Fibroblast of skin of abdomen (primary cell): ENCODE measurements at regions not wholly inside any gene's neighbourhood (a gene's known extent, or its start where the extent isn't known, plus 50 kb on each side); places are given as distances from the start of the nearest gene placed in this dataset.
"Not testable (repeated sequence)": the region's sequence is repeated elsewhere in the genome, so short reads cannot be mapped to it uniquely, and the experiment has no call there.

Experiments used
- DNase-seq: peaks from one replicate; pipeline ENCODE4 v3.0.0-alpha.2; 2013

DNA sequence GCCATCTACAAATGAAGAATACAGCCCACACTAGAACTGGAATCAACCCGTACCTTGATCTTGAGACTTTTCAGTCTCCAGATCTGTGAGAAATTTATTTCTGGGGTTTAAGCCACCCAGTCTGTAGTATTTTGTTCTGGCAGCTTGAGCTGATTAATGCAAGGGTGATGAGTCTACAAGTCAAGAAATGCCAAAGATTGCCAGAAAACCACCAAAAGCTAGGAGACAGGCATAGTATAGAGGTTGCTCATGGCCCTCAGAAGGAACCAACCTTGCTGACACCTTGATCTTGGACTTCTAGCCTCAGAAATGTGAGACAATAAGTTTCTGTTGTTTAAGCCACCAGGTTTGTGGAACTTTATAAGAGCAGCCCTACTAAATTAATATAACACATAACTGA, 428.2 kb upstream of the KLF12 start:
- DNase-seq = peak; percentile 82

DNA sequence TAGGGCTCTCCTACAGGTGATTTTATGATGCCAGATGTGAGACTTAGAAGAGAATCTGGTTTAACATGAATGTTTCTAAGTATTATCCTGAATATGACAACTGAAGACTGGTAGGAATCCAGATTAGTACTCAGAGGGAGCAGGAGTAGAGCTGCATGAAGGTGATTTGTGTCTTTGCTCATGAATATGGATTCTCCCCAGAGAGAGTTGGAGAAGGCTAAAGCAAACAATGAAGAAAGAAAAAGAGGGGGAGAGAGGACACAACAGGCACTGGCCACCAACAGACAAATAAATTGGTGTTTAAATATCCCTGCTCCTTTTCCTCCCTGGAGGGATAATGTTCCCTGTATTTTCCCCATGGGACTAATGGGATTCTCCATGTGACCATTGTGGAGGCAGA, 427.0 kb upstream of the KLF12 start:
- DNase-seq = no peak

DNA sequence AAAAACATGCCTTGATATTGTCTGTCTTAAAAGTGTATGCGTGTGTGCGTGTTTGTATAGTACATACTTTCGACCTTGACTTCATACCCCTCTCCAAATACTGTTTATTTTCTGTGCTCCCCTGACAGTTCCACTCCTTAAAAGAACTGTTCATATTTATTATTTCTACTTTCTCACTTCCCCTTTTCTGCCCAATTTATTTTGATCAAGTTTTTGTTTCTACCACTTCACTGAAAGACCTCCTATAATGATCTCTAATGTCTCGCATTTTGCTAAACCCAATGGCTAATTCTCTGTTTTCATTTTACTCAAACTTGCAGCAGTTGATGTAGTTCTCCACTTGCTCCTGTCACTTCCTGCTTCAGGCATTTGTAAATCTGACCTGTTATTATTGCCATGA, 426.1 kb upstream of the KLF12 start:
- no peak for DNase-seq

- no peak for DNase-seq
These were observed 423.7 kb upstream of the KLF12 start for GRCh38 chr13:74557870-74558269.

GRCh38 chr13:74555651-74556420, 421.6 kb upstream of the KLF12 start:
- DNase-seq = peak; percentile 28

DNA sequence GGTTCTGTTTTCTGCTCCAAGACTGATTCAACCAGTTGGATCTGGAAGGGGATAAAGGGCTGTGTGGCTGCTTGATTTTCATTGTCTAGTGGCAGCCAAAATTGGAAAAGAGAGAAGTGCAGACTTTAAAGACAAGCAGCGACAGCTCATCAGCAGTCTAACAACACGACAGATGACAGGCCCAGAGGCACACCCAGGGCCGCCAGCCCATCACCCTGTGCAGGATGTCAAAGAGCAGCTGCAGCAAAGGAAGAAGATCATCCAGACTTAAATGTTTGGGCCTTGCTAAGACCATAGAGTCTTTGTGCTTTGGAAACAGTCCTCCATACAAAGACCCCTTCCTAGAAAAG, 421.0 kb upstream of the KLF12 start:
- no peak for DNase-seq

GRCh38 chr13:74554569-74555275, 420.5 kb upstream of the KLF12 start:
- DNase-seq = no peak

- DNase-seq = peak; percentile 44
These were observed 415.8 kb upstream of the KLF12 start for GRCh38 chr13:74550039-74550438.

- DNase-seq = not testable (repeated sequence)
These were observed 402.4 kb upstream of the KLF12 start for GRCh38 chr13:74536649-74537048.

GRCh38 chr13:74533226-74533625, 399.0 kb upstream of the KLF12 start:
- no peak for DNase-seq

DNA sequence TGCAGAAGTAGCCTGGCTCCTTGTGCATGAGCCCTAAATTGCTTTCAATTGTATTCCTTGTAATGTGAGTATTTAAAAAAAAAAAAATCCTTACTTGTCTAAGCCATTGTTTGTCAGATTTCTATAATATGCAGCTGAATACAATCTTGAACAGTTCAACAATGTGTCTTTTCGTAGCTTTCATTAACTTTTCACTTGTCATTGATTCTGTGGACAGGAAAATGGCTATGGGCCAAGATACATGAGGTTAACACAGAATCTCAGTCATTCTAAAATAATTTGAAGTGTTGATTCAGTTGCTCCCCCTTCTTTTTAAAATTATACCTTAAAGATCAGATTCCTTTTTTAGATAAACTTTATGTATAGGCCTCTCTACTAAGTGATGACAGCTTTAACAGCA, 395.8 kb upstream of the KLF12 start:
- peak; percentile 79 for DNase-seq

DNA sequence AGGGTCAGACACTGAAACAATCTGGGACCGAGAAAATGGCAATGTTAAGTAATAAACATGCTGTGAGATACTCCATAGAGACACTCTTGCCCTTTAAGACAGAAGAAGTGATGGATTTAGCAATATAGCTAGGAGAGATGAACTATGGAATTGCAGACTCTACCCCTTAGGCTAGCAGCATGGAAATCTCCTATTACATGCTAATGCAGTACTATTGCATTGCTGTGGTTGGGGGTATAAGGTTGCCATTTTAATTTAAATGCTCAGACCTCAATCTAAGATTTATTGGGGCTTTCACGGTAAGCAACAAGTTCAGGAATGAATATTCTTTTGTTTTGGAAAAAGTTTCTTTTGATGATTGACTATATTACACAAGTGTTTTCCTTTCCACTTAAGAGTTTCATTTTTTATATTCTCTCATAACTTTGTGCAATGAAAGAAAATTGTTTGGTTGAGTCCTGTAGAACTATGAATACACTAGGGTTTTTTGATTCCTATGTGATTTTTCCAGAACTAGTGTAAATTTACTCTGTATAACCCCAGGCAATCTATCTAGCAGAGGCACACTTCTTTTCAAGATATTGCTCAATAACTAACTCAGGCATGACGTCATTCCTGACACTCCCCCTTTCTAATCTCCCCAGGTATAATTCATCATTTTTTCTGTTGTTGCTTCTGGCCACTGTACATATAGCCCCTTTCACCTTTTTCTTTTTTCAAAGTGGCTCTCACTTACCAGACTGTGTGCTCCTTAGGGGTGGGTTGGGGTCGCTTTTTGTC, 394.7 kb upstream of the KLF12 start:
- DNase-seq = no peak

GRCh38 chr13:74523057-74523456, 388.9 kb upstream of the KLF12 start:
- no peak for DNase-seq

DNA sequence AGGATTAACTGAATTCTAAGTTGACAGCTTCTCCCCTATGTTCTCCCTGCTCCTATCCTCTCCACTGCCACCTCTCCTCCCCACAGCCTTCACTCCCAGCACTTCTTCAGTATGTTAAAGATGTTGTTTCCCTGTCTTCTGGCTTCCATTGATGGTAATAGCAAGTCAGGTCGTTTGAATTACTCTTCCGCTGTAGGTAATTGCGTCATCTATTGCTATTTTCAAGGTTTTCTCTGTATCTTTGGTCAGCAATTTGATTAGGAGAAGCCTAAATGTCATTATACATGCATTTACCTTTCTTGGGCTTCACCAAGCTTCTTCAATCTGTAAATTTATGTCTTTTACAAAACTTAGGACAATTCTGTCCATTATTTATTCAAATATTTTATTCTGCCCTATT, 377.3 kb upstream of the KLF12 start:
- no peak for DNase-seq

DNA sequence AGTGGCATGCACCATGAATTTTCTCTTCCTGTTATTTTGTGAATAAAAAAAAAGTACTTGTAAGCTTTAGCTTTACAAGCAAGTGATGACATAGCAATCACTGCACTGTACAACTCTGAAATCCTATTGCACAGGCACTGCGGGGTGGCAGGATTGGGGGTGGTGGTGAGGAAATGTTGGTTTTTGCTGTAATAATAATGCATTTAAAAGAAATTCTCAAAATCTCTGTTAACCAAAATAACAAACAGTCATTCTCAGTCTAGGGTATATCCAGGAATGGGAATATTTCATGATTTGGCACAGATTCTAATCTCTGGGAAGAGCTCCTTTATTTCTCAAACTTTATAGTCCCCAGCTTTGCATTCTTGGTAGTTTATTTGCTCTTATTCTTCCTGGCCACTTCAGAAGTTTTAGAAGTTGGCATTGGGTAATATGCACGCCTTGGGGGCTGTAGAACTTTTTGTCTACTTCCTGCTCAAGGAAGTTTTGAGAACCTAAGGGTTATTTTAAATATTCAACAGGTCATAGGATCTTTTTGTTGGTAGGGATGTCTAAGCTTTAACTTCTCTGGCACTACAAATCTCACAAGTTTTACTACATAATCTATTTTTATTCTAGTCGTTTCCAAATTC, 353.0 kb upstream of the KLF12 start:
- no peak for DNase-seq

DNA sequence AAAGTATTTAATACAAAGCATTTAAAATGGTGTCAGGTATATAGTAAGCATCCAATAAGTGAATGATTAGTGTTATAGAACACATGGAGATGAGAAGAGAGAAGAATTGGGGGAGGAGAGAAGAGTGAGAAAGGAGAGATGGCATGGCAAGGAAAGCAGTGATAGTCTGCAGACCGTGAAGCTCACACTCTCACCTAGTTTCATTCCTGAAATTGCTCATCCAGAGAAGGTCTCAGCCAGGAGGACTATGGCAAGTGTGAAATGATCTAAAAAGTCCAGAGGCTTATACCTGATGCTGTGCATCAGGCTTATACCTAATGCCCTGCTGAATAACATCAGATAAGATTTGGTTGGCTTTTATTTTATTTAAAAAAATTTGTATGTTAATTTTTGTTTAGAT, 351.6 kb upstream of the KLF12 start:
- no peak for DNase-seq

GRCh38 chr13:74479124-74479523, 344.9 kb upstream of the KLF12 start:
- DNase-seq = no peak

- no peak for DNase-seq
These were observed 342.6 kb upstream of the KLF12 start for GRCh38 chr13:74476788-74477187.

DNA sequence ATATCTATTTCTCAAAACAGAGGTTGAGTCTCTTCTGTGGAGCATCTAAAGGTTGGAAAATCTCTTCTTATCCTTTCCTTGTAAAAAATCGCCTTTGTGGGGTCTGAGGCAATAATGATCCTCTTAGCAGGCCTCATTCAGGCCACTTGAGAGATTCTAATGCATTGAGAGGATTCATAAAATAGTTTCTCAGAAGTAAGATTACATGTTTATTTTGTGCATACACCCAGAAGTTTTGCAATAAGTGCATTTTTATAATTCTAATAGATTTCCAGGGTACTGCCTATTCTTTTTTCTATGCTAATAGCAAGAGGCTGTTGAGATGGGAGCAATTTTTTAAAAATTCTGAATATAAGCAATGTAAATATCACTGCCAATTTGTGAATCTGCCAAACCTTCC, 342.2 kb upstream of the KLF12 start:
- DNase-seq = no peak

- no peak for DNase-seq
These were observed 332.7 kb upstream of the KLF12 start for GRCh38 chr13:74466864-74467263.

- no peak for DNase-seq
These were observed 331.8 kb upstream of the KLF12 start for GRCh38 chr13:74466020-74466419.

GRCh38 chr13:74465271-74465670, 331.1 kb upstream of the KLF12 start:
- DNase-seq = no peak

DNA sequence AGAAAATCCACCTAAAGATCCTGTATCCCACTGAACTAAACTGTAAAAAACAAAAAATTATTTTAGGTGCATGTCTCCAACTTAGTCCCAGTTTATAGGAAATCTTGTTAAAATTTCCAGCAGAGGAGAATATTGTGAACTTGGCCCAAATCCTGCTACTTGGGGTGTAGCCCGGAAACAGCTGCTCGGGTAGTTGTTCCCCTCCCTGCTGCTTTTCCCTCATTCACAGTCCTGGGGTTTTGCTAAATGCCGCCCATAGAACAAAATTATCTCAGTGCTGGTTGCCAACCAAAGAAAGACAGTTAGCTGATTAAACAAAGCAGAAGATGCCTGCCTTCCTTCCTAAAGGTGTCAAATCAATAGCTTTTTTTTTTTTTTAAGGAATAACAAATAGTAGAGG, 330.5 kb upstream of the KLF12 start:
- no peak for DNase-seq
